IPS-NIHi11 (cell line): ENCODE measurements at regions not wholly inside any gene's neighbourhood (a gene's known extent, or its start where the extent isn't known, plus 50 kb on each side); places are given as distances from the start of the nearest gene placed in this dataset.

ENCODE experiments used
- DNase-seq: peaks from one replicate; pipeline ENCODE4 v3.0.0; 2012; ENCODE audit warnings: mixed read lengths, low spot score

- no peak for DNase-seq
These were observed 60.7 kb upstream of the ALDH1A3 start for GRCh38 chr15:100818927-100819326.

- DNase-seq: no peak
These were observed 59.1 kb upstream of the ALDH1A3 start for GRCh38 chr15:100820528-100820927.

GRCh38 chr15:100821327-100821726 is 58.3 kb upstream of the ALDH1A3 start:
- DNase-seq: no peak

- no peak for DNase-seq
These were observed 55.4 kb upstream of the ALDH1A3 start for GRCh38 chr15:100824211-100824610.

GRCh38 chr15:100829457-100829856 is 50.2 kb upstream of the ALDH1A3 start:
- no peak for DNase-seq
